ENCODE measurements at regions not wholly inside any gene's neighbourhood (a gene's known extent, or its start where the extent isn't known, plus 50 kb on each side); places are given as distances from the start of the nearest gene placed in this dataset.
A peak's percentile ranks its signal among the peaks of the same experiment; 100 is the strongest.

- no peak for TF ChIP-seq ATF2 (CRISPR knock-in tag; IDR thresholded peaks at IDR 0.05)
- TF ChIP-seq OTX1 (CRISPR knock-in tag; IDR thresholded peaks at IDR 0.05) = no peak
- no peak for TF ChIP-seq CGGBP1 (CRISPR knock-in tag; IDR thresholded peaks at IDR 0.05)
- no peak for TF ChIP-seq POLR2H (tag; IDR thresholded peaks at IDR 0.05; ENCODE audit: low read depth)
- TF ChIP-seq FOXJ3 (CRISPR knock-in tag; IDR thresholded peaks at IDR 0.05) = no peak
- TF ChIP-seq XRCC3 (IDR thresholded peaks at IDR 0.05) = no peak
- no peak for TF ChIP-seq MLLT1 (IDR thresholded peaks at IDR 0.05)
- TF ChIP-seq RBM25 (IDR thresholded peaks at IDR 0.05; ENCODE audit: low read depth, low read length, severe bottlenecking) = peak; percentile 84
- TF ChIP-seq RCOR1 (IDR thresholded peaks at IDR 0.05; ENCODE audit: borderline replicate concordance in 1 of 2, low read depth in 2 of 2, low read length in 2 of 2) = no peak
- peak in 1 of 2 experiments; percentile 98; a peak in 2 of 3 replicates for TF ChIP-seq CBX3 (IDR thresholded peaks at IDR 0.05; ENCODE audit: borderline replicate concordance in 1 of 2, low read length in 2 of 2)
- no peak for TF ChIP-seq FOXA1 (IDR thresholded peaks at IDR 0.05; ENCODE audit: borderline replicate concordance)
- no peak for TF ChIP-seq ZNF780A (CRISPR knock-in tag; IDR thresholded peaks at IDR 0.05)
- peak; percentile 64 for TF ChIP-seq BCOR (IDR thresholded peaks at IDR 0.05)
- no peak for TF ChIP-seq UBTF (IDR thresholded peaks at IDR 0.05; ENCODE audit: borderline replicate concordance in 1 of 2, low read depth in 2 of 2, low read length in 2 of 2)
- TF ChIP-seq GATA2 (CRISPR knock-in tag; IDR thresholded peaks at IDR 0.05) = no peak
- no peak for TF ChIP-seq ZNF280A (IDR thresholded peaks at IDR 0.05; ENCODE audit: low read depth, partially characterized antibody)
- no peak for TF ChIP-seq EP400 (IDR thresholded peaks at IDR 0.05)
- TF ChIP-seq ID3 (CRISPR knock-in tag; IDR thresholded peaks at IDR 0.05) = no peak
- no peak for TF ChIP-seq ID3 (tag; IDR thresholded peaks at IDR 0.05)
- no peak for TF ChIP-seq ZNF311 (CRISPR knock-in tag; IDR thresholded peaks at IDR 0.05)
Measured at GRCh38 chr20:50421356-50422340, 88.5 kb upstream of the PTPN1 start (continued).

Measured in K562 (cell line).